ENCODE measurements at regions not wholly inside any gene's neighbourhood (a gene's known extent, or its start where the extent isn't known, plus 50 kb on each side); places are given as distances from the start of the nearest gene placed in this dataset.

DNA sequence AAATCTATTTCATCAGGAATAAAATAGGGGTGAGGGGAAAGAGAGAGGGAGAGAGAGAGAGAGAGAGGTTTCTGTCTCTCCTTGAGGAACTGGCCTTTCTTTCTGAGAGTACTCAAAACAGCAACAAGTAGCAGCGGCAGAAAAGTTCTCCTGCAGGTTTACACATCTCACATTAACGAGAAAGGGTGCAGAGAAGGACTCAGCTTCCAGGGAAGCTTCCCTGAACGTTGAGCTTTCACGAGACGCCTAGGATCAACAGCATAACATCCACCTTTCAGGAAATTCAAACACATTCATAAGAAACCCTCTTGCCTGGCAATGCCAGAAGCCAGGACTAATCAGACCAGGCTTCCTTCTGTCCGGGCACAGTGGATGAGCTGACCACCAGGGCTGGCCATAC is 162.9 kb downstream of the ZDHHC21 start:
- H3K9me3 Mint-ChIP-seq: no peaks in the 10 kb centered on the region
- CTCF ChIA-PET: no interaction called here
- Histone ChIP-seq H3K27ac (ENCODE audit: low read length) (no peak overlapping the region), H3K4me3 (ENCODE audit: control insufficient read depth in 1 of 2, extremely low read depth in 1 of 2, low read length in 1 of 2) (no peak overlapping the region), H3K36me3 (ENCODE audit: control insufficient read depth in 2 of 2, extremely low read depth in 1 of 2, insufficient read depth in 1 of 2, low read length in 1 of 2) (no peaks in the 10 kb centered on the region), H3K4me1 (ENCODE audit: control insufficient read depth in 1 of 2, extremely low read depth in 1 of 2, insufficient read depth in 2 of 2, low read length in 2 of 2) (no peaks in the 10 kb centered on the region), H3K27me3 (replicated peaks in 1 of 2; ENCODE audit: control insufficient read depth in 2 of 2, extremely low read depth in 1 of 2, insufficient read depth in 2 of 2, low read length in 1 of 2) (peaks cover 0 to 12% of the 10 kb centered on the region in 2 experiments), H3K9me3 (no peaks in the 10 kb centered on the region)
- no peak overlapping the region for H3K4me3 Mint-ChIP-seq
- H3K27ac Mint-ChIP-seq: no peak overlapping the region
- no peaks in the 10 kb centered on the region for H3K36me3 Mint-ChIP-seq
- 43% methylated on average over 4 of the region's 6 CpGs for WGBS (ENCODE audit: insufficient coverage)
- peaks cover 15 to 17% of the 10 kb centered on the region in 2 donors for H3K27me3 Mint-ChIP-seq
- no peak for ATAC-seq (replicated peaks in 1 of 4)
- no peak for DNase-seq
- peaks cover 0 to 5% (median 0%) of the 10 kb centered on the region in 3 donors for H3K4me1 Mint-ChIP-seq
- POLR2A ChIA-PET: no interaction called here

DNA sequence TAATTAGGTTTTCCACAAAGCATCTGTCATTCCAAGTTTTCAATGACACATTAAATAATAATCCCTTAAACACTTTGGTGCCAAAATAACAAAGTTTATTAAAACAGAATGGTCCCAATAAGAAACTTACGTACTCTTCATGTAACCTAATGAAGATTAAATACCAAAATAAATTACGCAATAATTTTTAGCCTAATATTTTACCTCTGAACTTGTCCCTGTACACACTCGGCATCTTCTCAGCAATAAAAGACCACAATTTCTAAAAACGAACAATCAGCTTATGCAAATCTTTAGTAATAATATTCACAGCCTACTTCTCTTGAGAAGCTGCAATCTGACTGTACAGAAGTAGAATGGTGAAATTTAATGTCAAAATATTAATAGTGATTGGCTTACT is 163.6 kb downstream of the ZDHHC21 start:
- CTCF ChIA-PET: no interaction called here

DNA sequence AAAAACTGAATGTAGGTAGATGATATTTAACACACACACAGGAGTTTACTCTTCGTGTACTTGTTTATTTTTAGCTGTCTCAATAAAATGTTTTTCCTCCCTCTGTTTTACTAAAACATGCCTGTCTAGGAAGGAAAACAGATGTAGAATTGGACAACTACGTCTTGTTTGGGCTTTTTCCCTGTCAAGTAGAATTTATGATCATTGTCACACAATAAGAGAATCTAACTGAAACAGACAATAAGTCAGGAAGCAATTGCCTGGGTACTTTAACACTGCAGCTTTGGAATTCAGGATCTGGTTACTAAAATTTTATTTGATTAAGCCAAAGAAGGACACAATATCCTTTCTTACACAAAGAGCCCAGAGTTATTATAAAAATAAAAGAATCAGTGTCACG is 164.2 kb downstream of the ZDHHC21 start:
- Histone ChIP-seq H3K36me3 (ENCODE audit: control insufficient read depth in 2 of 2, extremely low read depth in 1 of 2, insufficient read depth in 1 of 2, low read length in 1 of 2) (no peaks in the 10 kb centered on the region), H3K27me3 (replicated peaks in 1 of 2; ENCODE audit: control insufficient read depth in 2 of 2, extremely low read depth in 1 of 2, insufficient read depth in 2 of 2, low read length in 1 of 2) (peaks cover 0 to 2% of the 10 kb centered on the region in 2 experiments), H3K4me1 (ENCODE audit: control insufficient read depth in 1 of 2, extremely low read depth in 1 of 2, insufficient read depth in 2 of 2, low read length in 2 of 2) (no peaks in the 10 kb centered on the region), H3K4me3 (ENCODE audit: control insufficient read depth in 1 of 2, extremely low read depth in 1 of 2, low read length in 1 of 2) (no peak overlapping the region), H3K27ac (ENCODE audit: low read length) (no peak overlapping the region), H3K9me3 (no peaks in the 10 kb centered on the region)
- Mint-ChIP-seq H3K4me3 (no peak overlapping the region), H3K27ac (no peak overlapping the region), H3K9me3 (no peaks in the 10 kb centered on the region), H3K4me1 (peaks cover 0 to 5% (median 0%) of the 10 kb centered on the region in 3 donors), H3K27me3 (peaks cover 4 to 10% of the 10 kb centered on the region in 2 donors), H3K36me3 (no peaks in the 10 kb centered on the region)
- ATAC-seq (replicated peaks in 1 of 4) (no peak), DNase-seq (no peak)
- WGBS (ENCODE audit: insufficient coverage): no CpG with 5 or more reads among the region's 3 CpGs
- POLR2A ChIA-PET: no interaction called here
- CTCF ChIA-PET: no interaction called here

More for the DNA sequence above, 163.6 kb downstream of the ZDHHC21 start:
- no peak overlapping the region for H3K27ac ChIP-seq (ENCODE audit: low read length)
- H3K9me3 Mint-ChIP-seq: no peaks in the 10 kb centered on the region
- H3K9me3 ChIP-seq: no peaks in the 10 kb centered on the region
- no peak overlapping the region for H3K4me3 Mint-ChIP-seq
- DNase-seq (no peak), ATAC-seq (replicated peaks in 1 of 4) (no peak)
- no peaks in the 10 kb centered on the region for H3K36me3 Mint-ChIP-seq
- POLR2A ChIA-PET: no interaction called here
- H3K27me3 ChIP-seq (replicated peaks in 1 of 2; ENCODE audit: control insufficient read depth in 2 of 2, extremely low read depth in 1 of 2, insufficient read depth in 2 of 2, low read length in 1 of 2): peaks cover 0 to 7% of the 10 kb centered on the region in 2 experiments
- H3K4me3 ChIP-seq (ENCODE audit: control insufficient read depth in 1 of 2, extremely low read depth in 1 of 2, low read length in 1 of 2): no peak overlapping the region
- no peak overlapping the region for H3K27ac Mint-ChIP-seq
- H3K4me1 ChIP-seq (ENCODE audit: control insufficient read depth in 1 of 2, extremely low read depth in 1 of 2, insufficient read depth in 2 of 2, low read length in 2 of 2): no peaks in the 10 kb centered on the region
- 89% methylated on average over 2 of the region's 4 CpGs for WGBS (ENCODE audit: insufficient coverage)
- peaks cover 0 to 5% (median 0%) of the 10 kb centered on the region in 3 donors for H3K4me1 Mint-ChIP-seq
- no peaks in the 10 kb centered on the region for H3K36me3 ChIP-seq (ENCODE audit: control insufficient read depth in 2 of 2, extremely low read depth in 1 of 2, insufficient read depth in 1 of 2, low read length in 1 of 2)
- H3K27me3 Mint-ChIP-seq: peaks cover 9 to 10% of the 10 kb centered on the region in 2 donors

DNA sequence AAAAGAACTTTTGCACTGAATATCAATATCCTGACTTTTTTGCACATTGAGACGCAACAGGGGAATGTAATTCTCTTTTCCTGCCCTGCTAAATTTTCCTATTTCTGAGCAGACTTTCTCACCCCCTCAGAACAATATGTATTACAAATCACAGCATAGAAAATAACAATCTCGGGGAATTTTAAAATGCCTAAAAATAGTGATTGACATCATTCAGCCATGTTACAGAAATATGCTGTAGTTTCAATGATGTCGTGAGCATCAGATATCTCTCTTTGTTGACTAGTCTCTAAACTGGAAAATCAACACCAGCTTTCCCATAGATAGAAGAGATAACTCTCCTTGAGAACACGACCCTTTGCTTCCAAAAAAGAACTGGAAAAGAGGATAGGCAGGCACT is 166.7 kb downstream of the ZDHHC21 start:
- H3K4me3 Mint-ChIP-seq: no peak overlapping the region
- Histone ChIP-seq H3K9me3 (no peaks in the 10 kb centered on the region), H3K4me1 (ENCODE audit: control insufficient read depth in 1 of 2, extremely low read depth in 1 of 2, insufficient read depth in 2 of 2, low read length in 2 of 2) (no peaks in the 10 kb centered on the region), H3K4me3 (ENCODE audit: control insufficient read depth in 1 of 2, extremely low read depth in 1 of 2, low read length in 1 of 2) (no peak overlapping the region), H3K27ac (ENCODE audit: low read length) (no peak overlapping the region), H3K27me3 (replicated peaks in 1 of 2; ENCODE audit: control insufficient read depth in 2 of 2, extremely low read depth in 1 of 2, insufficient read depth in 2 of 2, low read length in 1 of 2) (no peaks in the 10 kb centered on the region), H3K36me3 (ENCODE audit: control insufficient read depth in 2 of 2, extremely low read depth in 1 of 2, insufficient read depth in 1 of 2, low read length in 1 of 2) (no peaks in the 10 kb centered on the region)
- H3K36me3 Mint-ChIP-seq: no peaks in the 10 kb centered on the region
- ChIA-PET CTCF (no interaction called here), POLR2A (no interaction called here)
- no peaks in the 10 kb centered on the region for H3K4me1 Mint-ChIP-seq
- ATAC-seq (replicated peaks in 1 of 4) (no peak), DNase-seq (no peak)
- 100% methylated on average over 1 of the region's 4 CpGs for WGBS (ENCODE audit: insufficient coverage)
- peaks cover 4 to 6% of the 10 kb centered on the region in 2 donors for H3K27me3 Mint-ChIP-seq
- H3K9me3 Mint-ChIP-seq: no peaks in the 10 kb centered on the region
- H3K27ac Mint-ChIP-seq: no peak overlapping the region

DNA sequence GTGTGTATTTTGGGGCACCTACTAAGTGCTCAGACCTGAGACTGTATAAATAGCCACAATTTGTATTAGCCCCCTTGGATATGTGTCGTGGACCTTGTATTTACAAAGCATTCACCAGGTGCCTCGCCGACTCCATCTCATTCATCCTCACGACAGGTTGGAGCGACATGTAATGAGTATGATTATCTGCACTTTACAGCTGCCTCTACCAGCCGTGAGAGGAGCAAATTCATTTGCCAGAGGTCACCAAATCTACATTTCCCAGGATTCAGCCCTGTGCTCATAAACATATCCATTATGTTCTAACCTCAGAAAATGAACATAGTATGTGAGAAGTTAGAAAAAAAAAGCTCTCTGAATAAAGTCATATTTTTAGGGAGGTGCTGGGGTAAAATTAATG is 167.4 kb downstream of the ZDHHC21 start:
- Mint-ChIP-seq H3K4me1 (no peaks in the 10 kb centered on the region), H3K27ac (no peak overlapping the region), H3K27me3 (peaks cover 4 to 6% of the 10 kb centered on the region in 2 donors), H3K36me3 (no peaks in the 10 kb centered on the region), H3K9me3 (no peaks in the 10 kb centered on the region), H3K4me3 (no peak overlapping the region)
- ChIA-PET CTCF (no interaction called here), POLR2A (no interaction called here)
- H3K27ac ChIP-seq (ENCODE audit: low read length): no peak overlapping the region
- H3K36me3 ChIP-seq (ENCODE audit: control insufficient read depth in 2 of 2, extremely low read depth in 1 of 2, insufficient read depth in 1 of 2, low read length in 1 of 2): no peaks in the 10 kb centered on the region
- H3K27me3 ChIP-seq (replicated peaks in 1 of 2; ENCODE audit: control insufficient read depth in 2 of 2, extremely low read depth in 1 of 2, insufficient read depth in 2 of 2, low read length in 1 of 2): no peaks in the 10 kb centered on the region
- DNase-seq (no peak), ATAC-seq (replicated peaks in 1 of 4) (no peak)
- no peaks in the 10 kb centered on the region for H3K9me3 ChIP-seq
- no CpG with 5 or more reads among the region's 6 CpGs for WGBS (ENCODE audit: insufficient coverage)
- no peaks in the 10 kb centered on the region for H3K4me1 ChIP-seq (ENCODE audit: control insufficient read depth in 1 of 2, extremely low read depth in 1 of 2, insufficient read depth in 2 of 2, low read length in 2 of 2)
- no peak overlapping the region for H3K4me3 ChIP-seq (ENCODE audit: control insufficient read depth in 1 of 2, extremely low read depth in 1 of 2, low read length in 1 of 2)

DNA sequence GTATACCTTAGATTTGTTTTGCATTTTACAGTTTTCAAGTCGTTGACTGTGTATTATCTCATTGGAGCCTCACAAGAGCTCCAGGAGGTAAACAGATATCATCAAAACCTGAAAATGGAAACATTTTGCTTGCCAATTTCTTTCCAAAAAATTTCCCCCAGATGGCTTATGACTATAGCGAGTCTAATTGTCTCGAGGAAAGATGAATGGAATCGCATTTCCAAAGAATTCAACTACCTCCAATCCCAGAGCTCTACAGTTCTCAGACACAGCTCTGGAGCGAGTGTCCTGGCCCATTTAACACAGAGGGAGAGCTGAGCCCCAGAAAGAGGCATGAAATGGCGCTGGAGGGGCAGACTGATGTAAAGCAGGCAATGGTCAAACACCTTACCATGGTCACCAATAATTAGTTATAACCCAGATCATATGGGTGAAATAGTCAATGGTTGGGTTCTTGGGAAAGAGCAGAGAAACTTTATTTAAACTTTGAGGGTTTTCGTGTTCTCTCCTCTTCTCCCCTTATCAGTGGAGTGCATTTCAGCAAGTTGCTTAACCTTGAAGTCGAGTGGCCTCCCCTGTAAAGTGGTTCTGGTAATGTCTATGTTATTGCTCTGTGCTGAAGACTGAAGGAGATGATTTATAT is 168.2 kb downstream of the ZDHHC21 start:
- peaks cover 4 to 6% of the 10 kb centered on the region in 2 donors for H3K27me3 Mint-ChIP-seq
- H3K4me1 ChIP-seq (ENCODE audit: control insufficient read depth in 1 of 2, extremely low read depth in 1 of 2, insufficient read depth in 2 of 2, low read length in 2 of 2): no peaks in the 10 kb centered on the region
- no peaks in the 10 kb centered on the region for H3K9me3 Mint-ChIP-seq
- H3K9me3 ChIP-seq: no peaks in the 10 kb centered on the region
- no peaks in the 10 kb centered on the region for H3K36me3 Mint-ChIP-seq
- no peak overlapping the region for H3K4me3 ChIP-seq (ENCODE audit: control insufficient read depth in 1 of 2, extremely low read depth in 1 of 2, low read length in 1 of 2)
- no peaks in the 10 kb centered on the region for H3K36me3 ChIP-seq (ENCODE audit: control insufficient read depth in 2 of 2, extremely low read depth in 1 of 2, insufficient read depth in 1 of 2, low read length in 1 of 2)
- H3K27ac Mint-ChIP-seq: no peak overlapping the region
- no peak for ATAC-seq (replicated peaks in 1 of 4)
- CTCF ChIA-PET: no interaction called here
- WGBS (ENCODE audit: insufficient coverage): 90% methylated on average over 2 of the region's 8 CpGs
- no peak overlapping the region for H3K4me3 Mint-ChIP-seq
- DNase-seq: no peak
- no peak overlapping the region for H3K27ac ChIP-seq (ENCODE audit: low read length)
- POLR2A ChIA-PET: no interaction called here
- H3K27me3 ChIP-seq (replicated peaks in 1 of 2; ENCODE audit: control insufficient read depth in 2 of 2, extremely low read depth in 1 of 2, insufficient read depth in 2 of 2, low read length in 1 of 2): no peaks in the 10 kb centered on the region
- H3K4me1 Mint-ChIP-seq: no peaks in the 10 kb centered on the region

DNA sequence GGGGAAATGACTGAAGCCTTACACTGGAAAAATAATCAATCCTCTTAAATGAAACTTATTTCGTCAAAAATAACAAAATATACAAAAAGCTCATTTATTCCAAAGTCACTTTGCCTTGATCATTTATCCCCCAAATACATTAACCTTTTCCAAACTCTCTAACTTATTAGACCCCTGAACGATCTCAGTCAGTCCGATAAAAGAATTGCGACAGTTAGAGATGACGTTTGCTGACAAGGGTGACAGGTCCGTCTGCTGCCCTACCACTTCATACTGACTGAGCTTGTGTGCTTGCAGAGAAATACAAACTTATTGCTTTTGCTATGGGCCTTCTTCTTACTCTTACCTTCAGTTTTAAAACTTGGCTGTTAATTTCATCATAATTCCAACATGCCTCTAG is 169.7 kb downstream of the ZDHHC21 start:
- H3K27ac Mint-ChIP-seq: no peak overlapping the region
- WGBS (ENCODE audit: insufficient coverage): 97% methylated on average over 4 of the region's 6 CpGs

More for the DNA sequence above, 169.7 kb downstream of the ZDHHC21 start:
- Mint-ChIP-seq H3K4me3 (no peak overlapping the region), H3K4me1 (no peaks in the 10 kb centered on the region), H3K9me3 (no peaks in the 10 kb centered on the region), H3K36me3 (no peaks in the 10 kb centered on the region), H3K27me3 (peaks cover 1 to 4% of the 10 kb centered on the region in 2 donors)
- CTCF ChIA-PET: no interaction called here
- no peak for DNase-seq
- Histone ChIP-seq H3K9me3 (no peaks in the 10 kb centered on the region), H3K4me3 (ENCODE audit: control insufficient read depth in 1 of 2, extremely low read depth in 1 of 2, low read length in 1 of 2) (no peak overlapping the region), H3K27ac (ENCODE audit: low read length) (no peak overlapping the region), H3K36me3 (ENCODE audit: control insufficient read depth in 2 of 2, extremely low read depth in 1 of 2, insufficient read depth in 1 of 2, low read length in 1 of 2) (no peaks in the 10 kb centered on the region), H3K27me3 (replicated peaks in 1 of 2; ENCODE audit: control insufficient read depth in 2 of 2, extremely low read depth in 1 of 2, insufficient read depth in 2 of 2, low read length in 1 of 2) (no peaks in the 10 kb centered on the region), H3K4me1 (ENCODE audit: control insufficient read depth in 1 of 2, extremely low read depth in 1 of 2, insufficient read depth in 2 of 2, low read length in 2 of 2) (no peaks in the 10 kb centered on the region)
- no peak for ATAC-seq (replicated peaks in 1 of 4)
- POLR2A ChIA-PET: no interaction called here
